NCI-H460 (cell line): ENCODE measurements at regions not wholly inside any gene's neighbourhood (a gene's known extent, or its start where the extent isn't known, plus 50 kb on each side); places are given as distances from the start of the nearest gene placed in this dataset.
"Not testable (repeated sequence)": the region's sequence is repeated elsewhere in the genome, so short reads cannot be mapped to it uniquely, and the experiment has no call there.

Source experiments
- DNase-seq: peaks from one replicate; pipeline ENCODE4 v3.0.0-alpha.2; 2016; ENCODE audit warnings: low read depth; ENCODE audit errors: extremely low read depth

DNA sequence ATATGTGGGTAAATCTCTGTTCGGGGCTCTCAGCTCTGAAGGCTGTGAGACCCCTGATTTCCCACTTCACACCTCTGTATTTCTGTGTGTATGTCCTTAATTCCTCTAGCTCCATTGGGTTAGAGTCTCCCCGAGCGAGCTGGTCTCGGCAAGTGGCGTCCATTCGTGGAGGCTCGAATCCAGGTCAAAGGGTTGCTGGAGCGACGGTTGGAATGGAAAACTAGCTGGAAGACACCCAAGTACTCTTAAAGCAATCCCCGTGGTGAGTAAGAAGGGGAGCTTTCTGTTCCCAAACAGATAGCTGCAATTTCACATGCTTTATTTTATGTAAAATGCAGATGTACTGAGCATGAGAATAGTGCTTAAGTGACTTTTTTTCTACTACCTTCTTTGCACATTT lies 277.5 kb upstream of the SGCG start:
- no peak for DNase-seq

DNA sequence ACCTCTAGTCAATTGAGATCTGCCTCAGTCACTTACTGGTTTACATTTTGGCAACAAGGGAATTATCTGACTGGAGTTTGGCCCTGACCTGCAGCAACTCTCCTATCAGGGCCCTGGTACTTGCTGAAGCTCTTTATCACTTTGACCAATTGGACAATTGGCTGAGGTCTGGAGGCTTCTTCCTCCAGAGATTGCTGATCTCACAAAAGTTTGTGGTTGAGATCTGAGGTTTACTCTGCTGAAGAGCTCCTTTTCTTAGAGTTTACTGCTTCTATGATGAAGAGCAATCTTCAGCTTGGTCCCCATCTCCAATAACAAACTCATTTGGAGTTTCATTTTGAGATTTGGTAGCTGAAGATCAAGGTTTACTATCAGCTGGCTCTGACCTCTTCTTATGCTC lies 276.9 kb upstream of the SGCG start:
- DNase-seq = no peak

DNA sequence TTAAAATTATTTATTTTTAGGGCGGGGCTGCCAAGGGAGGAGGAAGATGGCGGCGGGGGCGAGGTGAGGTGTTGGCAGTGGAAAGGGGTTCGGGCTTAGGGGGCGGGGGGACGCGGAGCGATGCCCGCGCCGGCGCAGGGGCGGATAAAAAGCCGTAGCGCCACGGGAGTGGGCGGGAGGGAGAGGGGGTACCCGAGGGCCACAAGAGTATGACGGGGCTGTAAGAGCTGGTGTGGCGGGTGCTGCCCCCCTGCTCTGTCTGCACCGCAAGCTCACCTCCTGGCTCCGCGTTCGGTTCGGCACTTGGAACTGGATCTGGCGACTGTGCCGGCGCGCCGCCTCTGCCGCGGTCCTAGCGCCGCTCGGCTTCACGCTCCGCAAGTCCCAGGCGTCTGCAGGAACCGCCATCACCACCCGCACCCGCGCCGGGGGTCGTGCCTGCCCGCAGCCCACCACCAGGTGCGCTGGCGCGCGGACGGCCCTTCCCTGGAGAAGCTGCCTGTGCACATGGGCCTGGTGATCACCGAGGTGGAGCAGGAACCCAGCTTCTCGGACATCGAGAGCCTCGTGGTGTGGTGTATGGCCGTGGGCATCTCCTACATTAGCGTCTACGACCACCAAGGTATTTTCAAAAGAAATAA lies 265.2 kb upstream of the SGCG start:
- peak; percentile 7 for DNase-seq

DNA sequence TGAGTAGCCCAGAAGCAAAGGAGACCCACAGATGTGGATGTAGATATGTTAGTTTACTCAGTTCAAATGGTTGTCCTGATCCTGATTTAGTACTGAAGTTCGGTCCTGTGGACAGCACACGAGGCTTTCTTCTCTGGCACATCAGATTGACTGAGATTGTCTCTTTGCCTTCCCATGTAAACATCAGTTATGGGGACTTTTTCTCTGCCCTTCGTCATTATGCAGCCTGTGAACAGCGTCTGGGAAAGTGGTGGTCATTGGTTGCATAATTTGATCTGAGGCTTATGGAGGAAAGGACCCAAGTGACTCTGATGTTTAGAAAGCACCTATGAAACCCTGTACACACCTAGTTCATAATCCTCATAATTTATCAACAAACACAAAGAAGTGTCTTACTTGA lies 264.5 kb upstream of the SGCG start:
- DNase-seq = not testable (repeated sequence)

DNA sequence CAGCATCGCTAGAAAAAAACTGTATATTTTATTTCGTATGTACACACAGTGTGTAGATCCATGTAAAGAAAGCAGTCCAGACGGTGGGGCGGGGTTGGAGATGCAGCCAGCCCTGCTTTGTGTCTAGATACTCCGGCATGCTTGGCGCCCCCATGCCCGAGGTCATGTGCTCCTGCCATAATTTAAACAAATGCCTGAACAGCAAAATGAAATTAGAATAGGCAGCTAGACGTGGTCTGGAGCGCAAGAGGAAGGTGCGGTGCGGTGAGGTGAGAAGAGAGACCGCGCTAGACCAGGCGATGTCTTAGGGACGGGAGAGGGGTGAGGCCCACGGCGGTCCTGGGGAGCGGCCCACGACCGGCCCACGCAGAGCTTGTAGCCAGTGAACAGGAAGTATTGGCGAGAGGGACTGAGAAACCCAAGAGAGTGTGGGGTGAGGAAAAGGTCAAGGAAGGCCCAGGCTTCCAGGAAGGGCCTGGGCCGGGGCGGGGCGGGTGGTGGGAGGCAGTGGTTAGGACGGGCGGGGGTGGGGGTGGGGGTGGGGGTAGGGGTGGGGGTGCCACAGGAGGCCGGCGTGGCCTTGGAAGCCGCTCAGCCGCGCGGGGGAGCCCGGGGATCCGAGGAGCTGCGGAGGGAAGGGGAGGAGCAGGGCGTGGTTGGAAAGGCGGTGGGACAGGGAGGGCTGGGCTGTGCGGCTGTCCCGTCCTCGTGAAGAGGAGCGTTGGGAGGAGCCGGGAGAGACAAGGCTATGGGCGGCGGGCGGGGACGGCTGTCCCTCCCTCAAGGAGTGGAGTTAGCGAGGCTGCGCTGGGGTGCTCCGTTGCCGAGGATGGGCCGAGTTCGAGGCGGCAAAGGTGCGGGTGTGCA lies 254.7 kb upstream of the SGCG start:
- peak; percentile 43 for DNase-seq

DNA sequence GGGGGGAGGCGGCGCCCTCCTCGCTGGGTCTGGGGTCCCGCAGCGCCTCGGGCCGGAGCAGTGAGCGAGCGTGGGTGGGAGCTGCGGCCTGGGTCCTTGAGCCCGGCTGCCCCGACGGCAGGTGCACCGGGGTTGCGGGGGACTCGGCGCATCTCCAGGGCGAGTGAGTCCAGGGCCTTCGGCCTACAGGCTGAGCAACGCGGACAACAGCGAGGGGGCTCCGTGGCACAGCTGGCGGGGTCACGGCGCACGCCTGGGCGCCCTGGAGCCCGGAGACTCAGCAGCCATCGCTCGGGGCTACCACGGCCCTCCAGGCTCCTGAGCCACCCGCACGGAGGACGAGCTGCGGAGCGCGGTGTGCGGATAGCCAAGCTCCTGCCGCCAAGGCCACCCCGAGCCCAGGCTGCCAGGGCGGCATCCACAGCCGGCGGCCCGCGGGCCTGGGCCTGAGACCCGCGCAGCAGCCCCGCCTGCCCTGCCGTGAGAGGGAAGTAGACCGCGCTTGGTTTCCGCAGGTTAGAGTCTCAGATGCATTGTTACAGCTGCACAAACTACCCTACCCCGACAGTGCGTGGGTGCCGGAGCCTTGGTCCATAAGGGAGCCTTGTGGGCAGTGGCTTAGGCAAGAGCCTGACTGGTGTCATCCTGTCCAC lies 253.9 kb upstream of the SGCG start:
- DNase-seq = no peak

DNA sequence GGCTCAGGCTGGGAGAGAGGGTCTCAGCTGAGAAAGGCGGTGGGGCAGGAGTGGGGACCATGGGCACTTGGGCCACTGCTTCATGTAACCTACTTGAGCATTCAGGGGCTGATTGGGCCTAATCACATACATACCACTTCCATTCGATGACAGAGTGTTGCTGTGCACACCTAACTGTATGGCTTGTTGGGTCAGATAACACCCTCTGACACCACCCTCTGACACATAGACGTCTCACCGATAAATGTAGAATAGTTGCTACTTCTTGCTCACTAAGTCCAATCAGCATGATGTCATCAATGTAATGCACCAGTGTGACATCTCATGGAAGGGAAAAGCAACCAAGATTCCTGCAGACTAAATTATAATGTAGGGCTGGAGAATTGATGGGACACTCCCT lies 252.9 kb upstream of the SGCG start:
- DNase-seq = not testable (repeated sequence)

DNA sequence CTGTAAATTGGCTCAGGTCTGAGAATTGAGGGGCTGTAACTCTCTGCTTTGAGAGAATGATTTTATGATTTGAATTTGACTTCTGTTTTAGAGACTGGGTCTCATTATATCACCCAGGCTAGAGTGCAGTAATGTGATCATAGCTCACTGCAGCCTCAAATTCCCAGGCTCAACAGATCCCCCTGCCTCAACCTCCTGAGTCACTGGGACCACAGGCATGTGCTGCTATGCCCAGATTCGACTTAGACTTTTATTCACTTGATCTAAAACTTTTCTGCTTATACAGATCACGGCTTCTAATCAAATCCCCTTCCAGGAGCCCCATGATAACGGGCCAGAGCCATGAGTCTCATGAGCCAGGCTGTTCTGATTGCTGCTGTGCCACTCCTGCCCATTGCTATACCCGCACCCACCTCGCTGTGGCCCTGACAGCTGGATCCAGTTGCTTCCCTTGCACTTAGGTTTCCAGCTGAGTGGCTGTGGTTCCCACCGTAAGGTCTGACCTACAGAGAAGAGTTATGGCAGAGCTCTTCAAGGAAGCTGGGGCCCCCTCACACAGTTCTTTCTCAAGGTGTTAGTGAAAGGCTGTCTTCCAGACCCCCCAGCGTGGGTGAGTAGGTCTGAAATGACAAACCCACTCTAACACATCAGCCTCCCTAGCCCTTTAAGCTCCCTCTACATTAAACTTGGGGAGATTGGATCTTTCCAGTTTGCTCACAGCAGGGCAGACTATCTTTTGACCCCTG lies 251.2 kb upstream of the SGCG start:
- DNase-seq = no peak

DNA sequence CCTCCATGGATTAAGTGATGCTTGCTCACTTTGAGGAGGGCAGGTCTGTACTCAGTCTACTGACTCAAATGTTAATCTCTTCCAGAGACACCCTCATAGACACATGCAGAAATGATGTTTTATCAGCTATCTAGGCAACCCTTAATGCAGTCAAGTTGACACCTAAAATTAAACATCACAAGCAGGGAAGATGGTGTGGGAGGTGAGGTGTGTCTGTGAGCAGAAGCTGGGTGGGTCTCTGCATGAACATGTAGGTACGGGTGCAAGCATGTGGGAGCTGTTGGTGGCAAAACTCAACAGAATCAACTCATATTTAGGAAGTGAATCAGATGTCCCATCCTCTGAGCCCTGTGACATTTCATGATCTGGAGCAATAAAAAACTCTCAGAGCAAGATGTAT lies 249.2 kb upstream of the SGCG start:
- DNase-seq = no peak

DNA sequence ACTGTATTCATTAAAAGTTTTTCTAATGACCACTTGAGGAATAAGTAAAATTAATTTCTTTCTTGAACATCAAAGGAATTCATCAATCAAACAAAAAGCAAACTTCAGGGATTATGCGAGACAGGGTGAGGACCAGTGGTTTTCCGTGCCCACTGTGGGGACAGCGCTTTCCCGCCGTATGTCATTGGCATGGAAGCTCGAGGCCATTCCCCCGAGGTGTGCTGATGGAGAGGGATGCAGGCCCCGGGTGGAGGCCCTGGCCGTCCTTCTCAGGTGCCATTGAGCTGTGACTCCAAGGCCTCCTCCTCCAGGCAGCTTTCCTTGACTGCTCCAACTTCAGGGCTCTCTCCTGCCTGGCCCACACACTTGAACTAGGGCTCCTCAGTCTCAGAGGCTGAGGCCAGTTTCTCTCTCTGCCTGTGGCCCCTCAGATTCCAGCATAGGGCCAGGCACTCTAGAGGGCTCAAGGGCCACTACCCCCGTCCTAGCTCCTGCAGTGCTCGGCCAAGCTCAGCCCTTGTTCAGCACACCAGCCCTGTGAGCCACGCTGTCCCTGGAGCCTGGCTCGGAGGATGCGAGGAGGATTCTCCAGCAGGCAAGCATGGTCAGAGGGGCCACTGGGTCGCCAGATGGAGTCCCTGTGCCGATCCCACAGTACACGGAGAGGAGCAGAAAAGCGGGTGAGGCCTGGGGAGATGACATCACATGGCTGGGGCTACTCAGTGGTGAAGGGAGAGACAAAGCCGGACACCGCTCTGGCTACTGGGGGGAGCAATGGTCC lies 248.0 kb upstream of the SGCG start:
- DNase-seq = not testable (repeated sequence)

DNA sequence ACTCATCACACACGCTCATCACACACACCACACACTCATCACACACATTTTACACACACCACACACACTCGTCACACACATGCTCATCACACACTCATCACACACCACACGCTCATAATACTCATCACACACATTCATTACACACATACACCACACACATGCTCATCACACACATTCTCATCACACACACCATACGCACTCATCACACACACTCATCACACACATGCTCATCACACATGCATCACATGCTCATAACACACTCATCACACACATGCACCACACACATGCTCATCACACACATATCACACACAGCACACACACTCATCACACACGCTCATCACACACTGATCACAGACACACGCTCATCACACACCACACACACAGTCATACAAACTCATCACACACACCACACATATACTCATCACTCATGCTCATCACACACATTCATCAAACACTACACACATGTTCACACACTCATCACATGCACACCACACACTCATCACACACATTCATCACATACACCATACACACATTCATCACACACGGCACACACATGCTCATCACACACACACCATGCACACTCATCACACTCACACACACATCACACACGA lies 247.1 kb upstream of the SGCG start:
- no peak for DNase-seq

DNA sequence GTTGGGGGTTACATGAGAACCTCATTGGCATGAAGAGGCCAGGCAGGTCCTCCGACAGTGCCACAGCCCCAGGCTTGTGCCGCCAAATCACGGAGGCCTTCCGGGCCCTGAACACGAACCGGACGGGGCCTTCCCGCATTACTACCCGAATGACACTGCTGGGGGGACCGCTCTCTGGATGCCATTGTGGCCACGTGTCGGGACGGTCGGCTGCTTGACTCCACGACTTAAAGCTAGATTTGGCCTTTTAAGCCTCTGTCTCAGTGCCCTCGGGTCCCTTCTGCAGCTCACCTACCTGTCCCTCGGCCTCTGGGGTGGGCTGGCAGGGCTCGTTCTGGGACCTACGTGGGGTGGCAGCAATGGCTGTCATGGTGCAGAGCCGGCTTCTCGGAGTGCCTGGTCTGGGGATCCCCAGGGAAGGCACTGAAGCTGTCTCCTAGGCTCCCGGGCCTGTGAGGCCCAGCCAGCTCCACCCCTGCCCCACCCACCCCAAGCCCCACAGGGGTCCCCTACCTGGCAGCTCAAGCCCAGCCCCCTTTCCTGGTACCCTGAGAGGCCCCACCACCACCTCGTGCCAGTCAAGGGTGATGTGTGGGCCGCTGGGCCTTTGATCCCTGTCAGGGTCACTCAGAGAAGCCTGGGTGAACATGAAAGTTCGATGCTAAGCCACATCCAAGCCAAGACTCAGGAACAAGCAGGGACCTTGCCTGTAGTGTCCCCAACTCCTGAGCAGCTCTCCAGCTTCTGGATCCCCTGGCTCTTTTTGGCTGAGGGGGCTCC lies 245.8 kb upstream of the SGCG start:
- no peak for DNase-seq

DNA sequence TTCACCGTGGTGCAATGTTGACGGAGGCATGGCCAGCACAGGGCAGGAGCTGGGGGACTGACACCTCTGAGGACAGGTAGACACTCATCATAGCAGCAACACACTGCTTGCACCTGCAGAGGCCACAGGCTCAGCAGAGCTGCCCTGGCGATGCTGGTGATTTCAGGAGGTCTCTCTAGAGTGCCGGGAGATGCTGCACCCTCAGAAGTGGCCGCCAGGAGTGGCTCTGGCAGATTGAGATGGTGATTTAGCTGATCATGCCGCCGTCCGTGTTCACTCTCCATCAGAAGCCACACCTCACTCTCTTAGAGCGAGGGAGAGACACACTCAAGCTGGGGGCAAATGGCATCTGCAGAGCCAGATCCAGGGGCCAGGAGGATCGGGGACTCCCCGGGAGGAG lies 244.6 kb upstream of the SGCG start:
- no peak for DNase-seq

DNA sequence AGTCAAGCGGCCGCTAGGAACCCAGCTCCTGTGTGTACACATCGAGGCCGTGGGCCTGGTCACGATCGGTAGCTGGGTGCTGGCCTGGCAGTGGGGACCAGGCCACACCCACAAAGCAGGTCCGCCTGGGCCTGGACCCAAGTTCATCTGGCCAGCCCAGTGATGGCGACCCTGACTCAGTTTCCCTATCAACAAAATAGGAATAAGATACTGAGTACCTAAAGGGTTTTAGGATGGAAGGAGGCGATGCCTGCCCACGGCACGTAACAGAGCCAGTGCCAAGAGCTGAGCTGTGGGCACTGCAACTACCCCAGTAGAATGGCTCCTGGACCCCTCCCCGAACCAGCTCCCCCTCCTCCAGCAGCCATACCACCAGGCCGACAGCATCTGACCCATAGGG lies 243.5 kb upstream of the SGCG start:
- no peak for DNase-seq

DNA sequence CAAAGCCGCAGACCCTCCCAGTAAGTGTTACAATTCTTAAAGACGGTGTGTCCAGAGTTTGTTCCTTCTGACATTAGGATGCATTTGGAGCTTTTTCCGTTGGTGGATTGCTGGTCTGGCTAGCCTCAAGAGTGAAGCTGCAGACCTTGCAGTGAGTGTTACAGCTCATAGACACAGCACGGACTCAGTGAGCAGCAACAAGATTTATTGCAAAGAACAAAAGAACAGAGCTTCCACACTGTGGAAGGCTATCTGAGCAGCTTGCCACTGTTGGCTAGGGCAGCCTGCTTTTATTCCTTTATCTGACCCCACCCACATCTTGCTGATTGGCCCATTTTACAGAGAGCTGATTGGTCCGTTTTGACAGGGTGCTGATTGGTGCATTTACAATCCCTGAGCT lies 242.8 kb upstream of the SGCG start:
- DNase-seq = no peak

DNA sequence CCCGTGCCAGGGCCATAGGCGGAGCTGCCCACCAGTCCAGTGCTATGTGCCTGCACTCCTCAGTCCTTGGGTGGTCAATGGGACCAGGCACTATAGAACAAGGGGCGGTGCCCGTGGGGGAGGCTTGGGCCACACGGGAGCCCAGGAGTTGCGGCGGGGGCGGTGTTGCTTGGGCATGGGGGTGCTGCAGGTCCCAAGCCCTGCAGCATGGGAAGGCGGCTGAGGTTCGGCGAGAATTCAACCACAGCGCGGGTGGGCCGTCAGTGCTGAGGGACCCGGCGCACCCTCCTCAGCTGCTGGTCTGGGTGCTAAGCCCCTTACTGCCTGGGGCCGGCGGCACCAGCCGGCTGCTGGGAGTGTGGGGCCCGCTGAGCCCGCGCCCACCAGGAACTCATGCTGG lies 242.2 kb upstream of the SGCG start:
- no peak for DNase-seq

DNA sequence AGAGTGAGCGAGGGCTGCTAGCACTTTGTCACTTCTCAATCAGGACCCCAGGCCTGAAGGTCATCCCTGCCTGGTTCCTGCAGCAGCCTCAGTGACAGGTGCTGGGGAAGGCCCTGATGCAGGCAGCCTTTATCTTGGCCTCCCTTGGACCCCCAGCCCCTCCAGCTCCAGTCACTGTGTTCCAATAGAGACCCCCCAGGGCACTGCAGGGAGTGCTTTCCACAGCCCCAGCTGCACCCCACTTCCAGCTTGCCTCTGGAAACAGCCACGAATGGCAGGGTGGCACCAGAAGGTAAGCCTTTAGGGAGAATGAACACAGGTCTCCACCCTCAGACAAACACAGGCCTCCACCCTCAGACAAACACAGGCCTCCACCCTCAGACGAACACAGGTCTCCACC lies 241.6 kb upstream of the SGCG start:
- no peak for DNase-seq

DNA sequence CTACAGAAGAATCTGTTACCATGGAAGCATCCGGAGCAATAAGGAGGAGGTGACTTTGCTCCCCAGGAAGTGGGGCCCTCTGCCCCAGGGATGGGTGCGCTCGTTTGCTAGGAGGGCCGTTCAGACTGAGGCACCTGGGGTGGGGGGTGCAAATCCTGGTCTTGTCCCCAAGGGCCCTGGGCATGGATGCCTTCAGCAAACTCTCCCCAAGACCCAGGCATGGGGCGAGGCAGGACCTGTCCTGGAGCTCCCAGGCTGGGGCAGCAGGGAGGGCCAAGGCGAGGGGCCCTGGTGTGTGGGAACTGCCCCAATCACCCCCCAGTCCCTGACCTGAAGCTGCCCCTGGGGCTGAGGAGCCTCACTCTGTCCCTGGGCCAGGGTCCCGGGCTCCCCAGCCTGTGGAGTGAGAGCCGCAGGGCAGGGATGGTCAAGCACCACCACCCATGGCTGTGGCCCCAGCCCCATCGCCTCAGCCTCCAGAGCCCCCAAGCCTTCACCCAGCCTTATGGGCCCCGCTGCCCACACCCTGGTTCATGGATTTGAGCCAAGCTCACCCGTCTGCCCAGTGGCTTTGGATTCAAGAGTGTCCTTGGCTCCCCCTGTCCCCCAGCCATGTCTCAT lies 240.6 kb upstream of the SGCG start:
- DNase-seq = no peak

DNA sequence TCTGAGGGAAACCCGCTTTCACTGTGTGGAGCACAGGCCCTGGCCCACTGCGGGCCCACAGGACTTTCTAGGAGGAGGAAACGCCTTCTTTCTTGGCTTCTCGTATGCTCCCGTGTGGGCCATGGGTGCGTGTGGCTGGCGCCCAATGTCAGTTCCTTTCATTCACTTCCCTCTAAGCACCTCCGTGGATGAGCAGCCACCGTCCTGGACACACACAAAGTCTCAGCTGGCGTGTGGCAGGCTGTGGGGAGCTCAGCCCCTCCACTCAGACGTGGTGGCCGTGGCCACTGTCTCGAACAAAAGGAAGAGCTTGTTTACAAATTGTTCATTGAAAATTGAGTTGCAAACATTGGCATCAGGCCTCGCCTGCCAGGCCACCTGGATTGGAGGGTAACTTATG lies 240.0 kb upstream of the SGCG start:
- DNase-seq = no peak
